PFSK-1 (cell line): ENCODE measurements at regions not wholly inside any gene's neighbourhood (a gene's known extent, or its start where the extent isn't known, plus 50 kb on each side); places are given as distances from the start of the nearest gene placed in this dataset.

Source experiments
- POLR2AphosphoS5 ChIP-seq: IDR thresholded peaks from 2 replicates; pipeline ENCODE4 v1.6.1; 2012; ENCODE audit warnings: low read depth, mild to moderate bottlenecking, control low read depth, low read length, moderate library complexity
- TAF1 ChIP-seq: IDR thresholded peaks from 2 replicates; pipeline ENCODE4 v1.6.1; 2012; ENCODE audit warnings: low read length, control low read depth, borderline replicate concordance; ENCODE audit not compliant: insufficient read depth

DNA sequence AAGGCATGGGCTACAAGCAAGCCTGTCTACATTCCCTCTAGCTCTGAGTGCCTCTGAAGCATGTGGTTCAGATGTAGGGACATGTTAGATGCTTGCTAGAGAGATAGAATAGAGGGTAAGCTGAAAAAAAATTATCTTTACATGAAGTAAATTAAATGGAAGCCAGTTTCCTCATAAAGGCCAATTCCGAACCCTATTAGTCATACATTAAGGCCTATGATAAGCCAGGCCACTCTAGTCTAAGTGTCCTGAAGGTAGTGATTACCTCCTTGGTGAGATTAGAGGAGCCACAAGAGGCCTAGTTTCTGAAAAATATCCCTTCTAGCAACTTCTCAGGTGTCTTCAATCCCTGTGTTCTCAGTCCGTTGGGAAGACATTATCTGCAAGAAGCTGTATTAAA, 72.4 kb upstream of the NPAS2 start:
- TF ChIP-seq POLR2AphosphoS5 (no peak), TAF1 (no peak)
